ENCODE measurements at regions not wholly inside any gene's neighbourhood (a gene's known extent, or its start where the extent isn't known, plus 50 kb on each side); places are given as distances from the start of the nearest gene placed in this dataset.

DNA sequence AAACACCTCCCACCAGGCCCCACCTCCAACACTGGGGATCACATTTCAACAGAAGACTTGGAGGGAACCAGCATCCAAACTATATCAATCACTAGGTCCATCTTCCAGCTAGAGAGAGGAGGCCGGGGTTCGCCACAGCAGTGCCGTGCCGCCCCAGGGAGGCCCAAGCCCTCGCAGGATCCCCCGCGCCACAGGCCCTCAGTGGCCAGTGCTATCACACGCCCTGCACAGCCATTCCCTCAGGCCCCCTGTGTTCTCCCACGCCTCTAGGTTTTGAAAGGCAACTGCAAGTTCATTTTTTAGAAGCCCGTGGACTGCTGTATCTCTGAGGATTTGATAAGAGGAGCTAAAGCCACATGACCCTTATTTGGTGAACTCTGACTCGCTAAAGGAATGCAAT lies 136.4 kb downstream of the OAT start:
- H3K27me3 Mint-ChIP-seq (ENCODE audit: insufficient read depth), result no peaks in the 10 kb centered on the region
- no peaks in the 10 kb centered on the region for H3K4me1 Mint-ChIP-seq
- Histone ChIP-seq H3K4me3 (ENCODE audit: low read length) (no peak overlapping the region), H3K9me3 (ENCODE audit: control insufficient read depth, low read length) (no peaks in the 10 kb centered on the region), H3K27me3 (ENCODE audit: control insufficient read depth, insufficient read depth, low read length, poor library complexity, severe bottlenecking) (no peaks in the 10 kb centered on the region), H3K4me1 (ENCODE audit: control insufficient read depth, insufficient read depth, low read length) (no peaks in the 10 kb centered on the region), H3K36me3 (ENCODE audit: control insufficient read depth, insufficient read depth, low read length) (no peaks in the 10 kb centered on the region), H3K9ac (ENCODE audit: extremely low read depth, low read length, poor library complexity, severe bottlenecking) (no peak overlapping the region), H3K27ac (ENCODE audit: low read depth, low read length) (no peak overlapping the region)
- TF ChIP-seq CTCF (conservative IDR thresholded peaks at IDR 0.05), result no peak
- DNase-seq, result no peak
- peaks cover 4% of the 10 kb centered on the region for H3K9me3 Mint-ChIP-seq
- no peak overlapping the region for H3K27ac Mint-ChIP-seq
- H3K4me3 Mint-ChIP-seq, result no peak overlapping the region
- 96 to 97% methylated on average over 6 to 11 of the region's 11 CpGs for WGBS, 2 experiments (ENCODE audit: insufficient coverage in 1 of 2, insufficient read length in 1 of 2)
- no peaks in the 10 kb centered on the region for H3K36me3 Mint-ChIP-seq (ENCODE audit: low read depth)

GRCh38 chr10:124281666-124282065 lies 137.1 kb downstream of the OAT start:
- 93 to 94% methylated on average over 6 to 10 of the region's 10 CpGs for WGBS, 2 experiments (ENCODE audit: insufficient coverage in 1 of 2, insufficient read length in 1 of 2)
- Histone ChIP-seq H3K36me3 (ENCODE audit: control insufficient read depth, insufficient read depth, low read length) (no peaks in the 10 kb centered on the region), H3K9ac (ENCODE audit: extremely low read depth, low read length, poor library complexity, severe bottlenecking) (no peak overlapping the region), H3K4me3 (ENCODE audit: low read length) (no peak overlapping the region), H3K27me3 (ENCODE audit: control insufficient read depth, insufficient read depth, low read length, poor library complexity, severe bottlenecking) (no peaks in the 10 kb centered on the region), H3K27ac (ENCODE audit: low read depth, low read length) (no peak overlapping the region), H3K4me1 (ENCODE audit: control insufficient read depth, insufficient read depth, low read length) (no peaks in the 10 kb centered on the region), H3K9me3 (ENCODE audit: control insufficient read depth, low read length) (no peaks in the 10 kb centered on the region)
- no peak for TF ChIP-seq CTCF (conservative IDR thresholded peaks at IDR 0.05)
- no peaks in the 10 kb centered on the region for H3K27me3 Mint-ChIP-seq (ENCODE audit: insufficient read depth)
- no peak for DNase-seq
- H3K4me1 Mint-ChIP-seq, result no peaks in the 10 kb centered on the region
- peaks cover 4% of the 10 kb centered on the region for H3K9me3 Mint-ChIP-seq
- no peaks in the 10 kb centered on the region for H3K36me3 Mint-ChIP-seq (ENCODE audit: low read depth)
- H3K4me3 Mint-ChIP-seq, result no peak overlapping the region
- H3K27ac Mint-ChIP-seq, result no peak overlapping the region

DNA sequence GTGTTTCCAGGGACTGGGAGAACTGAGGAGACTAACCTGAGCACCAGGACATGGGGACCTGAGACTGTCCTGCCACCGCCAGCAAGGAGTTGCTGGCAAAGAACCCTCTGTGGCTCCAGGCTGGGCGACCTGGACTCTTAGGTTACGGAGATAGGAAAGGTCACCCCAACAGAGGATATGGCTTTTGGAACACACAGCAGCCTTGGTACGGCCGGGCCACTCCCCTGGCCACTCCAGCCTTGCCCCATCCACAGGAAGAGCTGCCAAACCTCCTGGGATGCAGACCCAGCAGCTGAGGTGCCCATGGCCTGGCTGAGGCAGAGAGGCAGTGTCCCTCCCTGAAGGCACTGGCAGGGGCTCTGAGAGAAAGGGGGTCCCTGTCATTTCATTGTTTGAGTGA lies 137.8 kb downstream of the OAT start:
- H3K4me3 ChIP-seq (ENCODE audit: low read length), result no peak overlapping the region
- DNase-seq, result no peak
- Mint-ChIP-seq H3K36me3 (ENCODE audit: low read depth) (no peaks in the 10 kb centered on the region), H3K4me3 (no peak overlapping the region), H3K27me3 (ENCODE audit: insufficient read depth) (no peaks in the 10 kb centered on the region), H3K4me1 (no peaks in the 10 kb centered on the region), H3K9me3 (peaks cover 4% of the 10 kb centered on the region), H3K27ac (no peak overlapping the region)
- H3K27me3 ChIP-seq (ENCODE audit: control insufficient read depth, insufficient read depth, low read length, poor library complexity, severe bottlenecking), result no peaks in the 10 kb centered on the region
- H3K9me3 ChIP-seq (ENCODE audit: control insufficient read depth, low read length), result no peaks in the 10 kb centered on the region
- no peak overlapping the region for H3K27ac ChIP-seq (ENCODE audit: low read depth, low read length)
- WGBS, 2 experiments (ENCODE audit: insufficient coverage in 1 of 2, insufficient read length in 1 of 2), result 96 to 97% methylated on average over 5 of the region's 5 CpGs
- no peaks in the 10 kb centered on the region for H3K36me3 ChIP-seq (ENCODE audit: control insufficient read depth, insufficient read depth, low read length)
- no peak for TF ChIP-seq CTCF (conservative IDR thresholded peaks at IDR 0.05)
- no peaks in the 10 kb centered on the region for H3K4me1 ChIP-seq (ENCODE audit: control insufficient read depth, insufficient read depth, low read length)
- H3K9ac ChIP-seq (ENCODE audit: extremely low read depth, low read length, poor library complexity, severe bottlenecking), result no peak overlapping the region
